ENCODE measurements at regions not wholly inside any gene's neighbourhood (a gene's known extent, or its start where the extent isn't known, plus 50 kb on each side); places are given as distances from the start of the nearest gene placed in this dataset.

- TF ChIP-seq FOXJ3 (CRISPR knock-in tag; IDR thresholded peaks at IDR 0.05; ENCODE audit: borderline replicate concordance) (no peak), JUN (CRISPR knock-in tag; IDR thresholded peaks at IDR 0.05) (no peak), ZNF281 (CRISPR knock-in tag; IDR thresholded peaks at IDR 0.05) (no peak), IRF1 (CRISPR knock-in tag; IDR thresholded peaks at IDR 0.05) (no peak)
Observed at GRCh38 chr16:86806181-86806837, 228.0 kb downstream of the FOXL1 start.
